OCI-LY7 (cell line): ENCODE measurements at regions not wholly inside any gene's neighbourhood (a gene's known extent, or its start where the extent isn't known, plus 50 kb on each side); places are given as distances from the start of the nearest gene placed in this dataset.

ENCODE experiments used
- CTCF ChIP-seq: fragments of 200-600 bp; sonication (generic); conservative IDR thresholded peaks from 2 replicates; pipeline ENCODE4 v1.5.1; 2014; ENCODE audit warnings: mild to moderate bottlenecking, antibody characterized with exemption, low read length, moderate library complexity, mixed read lengths
- EZH2phosphoT487 ChIP-seq: fragments of 200-600 bp; sonication (generic); IDR thresholded peaks from 2 replicates; pipeline ENCODE4 v1.6.1; 2018; ENCODE audit warnings: low read depth, borderline replicate concordance, mild to moderate bottlenecking, mixed run types, antibody characterized with exemption, low read length, moderate library complexity, mixed read lengths

- TF ChIP-seq CTCF, result no peak
- TF ChIP-seq EZH2phosphoT487, result no peak
These were observed 81.3 kb upstream of the CADM1 start for GRCh38 chr11:115585361-115586024.
